PC-9 (cell line): ENCODE measurements at regions not wholly inside any gene's neighbourhood (a gene's known extent, or its start where the extent isn't known, plus 50 kb on each side); places are given as distances from the start of the nearest gene placed in this dataset.

Experiments
- CTCF ChIP-seq: fragments of 200-600 bp; sonication (generic); conservative IDR thresholded peaks from 2 replicates; pipeline ENCODE4 v1.6.1; 2017; ENCODE audit warnings: mixed run types, antibody characterized with exemption, mild to moderate bottlenecking, moderate library complexity
- EZH2 ChIP-seq: fragments of 200-600 bp; sonication (generic); IDR thresholded peaks from 2 replicates; pipeline ENCODE4 v1.8.0; 2017; ENCODE audit warnings: antibody characterized with exemption, low read depth

- TF ChIP-seq EZH2: no peak
- no peak for TF ChIP-seq CTCF
These were observed 205.0 kb upstream of the E2F8 start for GRCh38 chr11:19445771-19446170.
